SJCRH30 (cell line): ENCODE measurements at regions not wholly inside any gene's neighbourhood (a gene's known extent, or its start where the extent isn't known, plus 50 kb on each side); places are given as distances from the start of the nearest gene placed in this dataset.

ENCODE experiments used
- DNase-seq, 2 experiments: peaks; one replicate each; pipeline ENCODE4 v3.0.0-alpha.2; 2015 to 2020
- H3K27ac ChIP-seq: fragments of 250-450 bp; sonication (Bioruptor Pico); 2 replicates; pipeline ENCODE4 v1.5.1; 2020; ENCODE audit warnings: mild to moderate bottlenecking, moderate library complexity
- H3K27me3 ChIP-seq: fragments of 250-450 bp; sonication (Bioruptor Pico); 2 replicates; pipeline ENCODE4 v1.5.1; 2020; ENCODE audit warnings: mild to moderate bottlenecking, moderate library complexity
- H3K36me3 ChIP-seq: fragments of 250-450 bp; sonication (Bioruptor Pico); 2 replicates; pipeline ENCODE4 v1.5.1; 2020; ENCODE audit warnings: mild to moderate bottlenecking, moderate library complexity
- H3K4me1 ChIP-seq: fragments of 250-450 bp; sonication (Bioruptor Pico); 2 replicates; pipeline ENCODE4 v1.5.1; 2020; ENCODE audit warnings: mild to moderate bottlenecking, moderate library complexity
- H3K4me3 ChIP-seq: fragments of 250-450 bp; sonication (Bioruptor Pico); 2 replicates; pipeline ENCODE4 v1.5.1; 2020; ENCODE audit warnings: mild to moderate bottlenecking, moderate library complexity
- H3K9me3 ChIP-seq: fragments of 250-450 bp; sonication (Bioruptor Pico); replicated peaks from 2 replicates; pipeline ENCODE4 v1.5.1; 2020; ENCODE audit warnings: mild to moderate bottlenecking, moderate library complexity

- no peaks in the 10 kb centered on the region for H3K27me3 ChIP-seq
- no peaks in the 10 kb centered on the region for H3K9me3 ChIP-seq
- H3K4me1 ChIP-seq: no peaks in the 10 kb centered on the region
- no peak overlapping the region for H3K4me3 ChIP-seq
- no peak overlapping the region for H3K27ac ChIP-seq
- no peak for DNase-seq
- H3K36me3 ChIP-seq: no peaks in the 10 kb centered on the region
Observed at GRCh38 chr4:134390319-134390718, 188.7 kb upstream of the PABPC4L start.

- no peak for DNase-seq
- Histone ChIP-seq H3K4me3 (no peak overlapping the region), H3K27ac (no peak overlapping the region), H3K4me1 (no peaks in the 10 kb centered on the region), H3K27me3 (no peaks in the 10 kb centered on the region), H3K36me3 (no peaks in the 10 kb centered on the region), H3K9me3 (no peaks in the 10 kb centered on the region)
Observed at GRCh38 chr4:134388351-134388750, 186.8 kb upstream of the PABPC4L start.

GRCh38 chr4:134382478-134383227, 181.1 kb upstream of the PABPC4L start:
- Histone ChIP-seq H3K4me1 (no peaks in the 10 kb centered on the region), H3K27me3 (no peaks in the 10 kb centered on the region), H3K36me3 (no peaks in the 10 kb centered on the region), H3K27ac (no peak overlapping the region), H3K9me3 (no peaks in the 10 kb centered on the region), H3K4me3 (no peak overlapping the region)
- DNase-seq: no peak

GRCh38 chr4:134375775-134376174, 174.2 kb upstream of the PABPC4L start:
- Histone ChIP-seq H3K9me3 (no peaks in the 10 kb centered on the region), H3K4me1 (no peaks in the 10 kb centered on the region), H3K27ac (no peak overlapping the region), H3K36me3 (no peaks in the 10 kb centered on the region), H3K4me3 (no peak overlapping the region), H3K27me3 (no peaks in the 10 kb centered on the region)
- no peak for DNase-seq

- Histone ChIP-seq H3K4me3 (no peak overlapping the region), H3K4me1 (no peaks in the 10 kb centered on the region), H3K9me3 (no peaks in the 10 kb centered on the region), H3K27ac (no peak overlapping the region), H3K36me3 (no peaks in the 10 kb centered on the region), H3K27me3 (no peaks in the 10 kb centered on the region)
- no peak for DNase-seq
Observed at GRCh38 chr4:134365852-134366251, 164.3 kb upstream of the PABPC4L start.

- H3K27ac ChIP-seq: no peak overlapping the region
Observed at GRCh38 chr4:134364928-134365327, 163.3 kb upstream of the PABPC4L start.

GRCh38 chr4:134345244-134345643, 143.7 kb upstream of the PABPC4L start:
- H3K27ac ChIP-seq: no peak overlapping the region
- no peak overlapping the region for H3K4me3 ChIP-seq
- H3K27me3 ChIP-seq: no peaks in the 10 kb centered on the region
- no peaks in the 10 kb centered on the region for H3K36me3 ChIP-seq
- DNase-seq: no peak
- H3K9me3 ChIP-seq: no peaks in the 10 kb centered on the region
- no peaks in the 10 kb centered on the region for H3K4me1 ChIP-seq

More at GRCh38 chr4:134364928-134365327, 163.3 kb upstream of the PABPC4L start:
- Histone ChIP-seq H3K4me3 (no peak overlapping the region), H3K9me3 (no peaks in the 10 kb centered on the region), H3K4me1 (no peaks in the 10 kb centered on the region), H3K36me3 (no peaks in the 10 kb centered on the region), H3K27me3 (no peaks in the 10 kb centered on the region)
- no peak for DNase-seq

GRCh38 chr4:134343656-134344055, 142.1 kb upstream of the PABPC4L start:
- Histone ChIP-seq H3K27ac (no peak overlapping the region), H3K4me3 (no peak overlapping the region), H3K9me3 (no peaks in the 10 kb centered on the region), H3K4me1 (no peaks in the 10 kb centered on the region), H3K27me3 (no peaks in the 10 kb centered on the region), H3K36me3 (no peaks in the 10 kb centered on the region)
- no peak for DNase-seq

GRCh38 chr4:134343081-134343480, 141.5 kb upstream of the PABPC4L start:
- Histone ChIP-seq H3K36me3 (no peaks in the 10 kb centered on the region), H3K4me1 (no peaks in the 10 kb centered on the region), H3K9me3 (no peaks in the 10 kb centered on the region), H3K27ac (no peak overlapping the region), H3K27me3 (no peaks in the 10 kb centered on the region), H3K4me3 (no peak overlapping the region)
- no peak for DNase-seq

GRCh38 chr4:134337574-134337973, 136.0 kb upstream of the PABPC4L start:
- Histone ChIP-seq H3K4me3 (no peak overlapping the region), H3K4me1 (no peaks in the 10 kb centered on the region), H3K9me3 (no peaks in the 10 kb centered on the region), H3K27me3 (no peaks in the 10 kb centered on the region), H3K36me3 (no peaks in the 10 kb centered on the region), H3K27ac (no peak overlapping the region)
- no peak for DNase-seq

- no peaks in the 10 kb centered on the region for H3K36me3 ChIP-seq
- H3K9me3 ChIP-seq: no peaks in the 10 kb centered on the region
- no peaks in the 10 kb centered on the region for H3K4me1 ChIP-seq
- no peak overlapping the region for H3K4me3 ChIP-seq
- no peaks in the 10 kb centered on the region for H3K27me3 ChIP-seq
- H3K27ac ChIP-seq: no peak overlapping the region
- no peak for DNase-seq
Observed at GRCh38 chr4:134328741-134329140, 127.2 kb upstream of the PABPC4L start.

- no peak for DNase-seq
- H3K27me3 ChIP-seq: no peaks in the 10 kb centered on the region
- no peak overlapping the region for H3K27ac ChIP-seq
- no peaks in the 10 kb centered on the region for H3K4me1 ChIP-seq
- H3K9me3 ChIP-seq: no peaks in the 10 kb centered on the region
- H3K4me3 ChIP-seq: no peak overlapping the region
- H3K36me3 ChIP-seq: no peaks in the 10 kb centered on the region
Observed at GRCh38 chr4:134327274-134328122, 125.9 kb upstream of the PABPC4L start.

GRCh38 chr4:134326866-134327265, 125.3 kb upstream of the PABPC4L start:
- H3K4me1 ChIP-seq: no peaks in the 10 kb centered on the region

GRCh38 chr4:134324179-134324578, 122.6 kb upstream of the PABPC4L start:
- Histone ChIP-seq H3K27ac (no peak overlapping the region), H3K4me3 (no peak overlapping the region), H3K36me3 (no peaks in the 10 kb centered on the region), H3K4me1 (no peaks in the 10 kb centered on the region), H3K9me3 (no peaks in the 10 kb centered on the region), H3K27me3 (no peaks in the 10 kb centered on the region)
- DNase-seq: no peak

More at GRCh38 chr4:134326866-134327265, 125.3 kb upstream of the PABPC4L start:
- DNase-seq: no peak
- H3K4me3 ChIP-seq: no peak overlapping the region
- H3K9me3 ChIP-seq: no peaks in the 10 kb centered on the region
- no peaks in the 10 kb centered on the region for H3K36me3 ChIP-seq
- no peaks in the 10 kb centered on the region for H3K27me3 ChIP-seq
- H3K27ac ChIP-seq: no peak overlapping the region

GRCh38 chr4:134320048-134320447, 118.5 kb upstream of the PABPC4L start:
- no peak for DNase-seq
- Histone ChIP-seq H3K9me3 (no peaks in the 10 kb centered on the region), H3K27me3 (no peaks in the 10 kb centered on the region), H3K4me3 (no peak overlapping the region), H3K36me3 (no peaks in the 10 kb centered on the region), H3K4me1 (no peaks in the 10 kb centered on the region), H3K27ac (no peak overlapping the region)
